ENCODE measurements at regions not wholly inside any gene's neighbourhood (a gene's known extent, or its start where the extent isn't known, plus 50 kb on each side); places are given as distances from the start of the nearest gene placed in this dataset.

DNA sequence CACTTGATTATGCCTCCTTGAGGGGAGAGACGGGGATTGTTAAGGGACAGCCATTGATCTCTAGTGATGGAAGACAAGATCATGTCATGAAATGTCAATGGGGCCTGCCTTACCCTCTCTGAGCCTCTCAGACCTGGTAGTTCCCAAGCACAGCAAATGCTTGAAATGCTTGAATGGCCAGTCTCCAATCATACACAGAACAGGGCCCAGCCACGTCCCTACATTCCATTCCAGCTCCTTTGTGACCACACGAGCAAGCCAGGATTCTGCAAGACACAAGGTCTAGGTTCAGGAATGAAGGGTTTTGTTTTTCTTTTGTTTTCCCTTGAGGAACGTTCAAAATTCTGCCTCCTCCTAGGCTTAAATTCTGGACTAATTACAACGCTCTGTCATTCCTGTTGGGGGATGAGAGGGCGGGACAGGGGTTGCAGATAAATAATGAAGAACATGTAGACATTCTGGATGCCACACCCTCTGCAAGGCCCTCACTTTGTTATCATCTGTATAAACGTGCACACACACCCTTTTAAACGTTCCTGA is 98.1 kb upstream of the YPEL5 start:
- 46% methylated on average over 8 of the region's 8 CpGs for WGBS
- Histone ChIP-seq H3K27ac (replicated peaks in 1 of 4) (no peak overlapping the region), H3K4me1 (no peaks in the 10 kb centered on the region), H3K9me3 (no peaks in the 10 kb centered on the region), H3K36me3 (no peaks in the 10 kb centered on the region), H3K27me3 (peaks cover 0 to 23% (median 0%) of the 10 kb centered on the region in 4 donors), H3K4me3 (no peak overlapping the region)
- peak; percentile 89 for DNase-seq (ENCODE audit: extremely low spot score)
- TF ChIP-seq EP300 (IDR thresholded peaks at IDR 0.05): no peak
- TF ChIP-seq POLR2A (IDR thresholded peaks at IDR 0.05; ENCODE audit: low read depth): no peak
- TF ChIP-seq POLR2AphosphoS5 (IDR thresholded peaks at IDR 0.05): no peak
- TF ChIP-seq, protein P1, sequence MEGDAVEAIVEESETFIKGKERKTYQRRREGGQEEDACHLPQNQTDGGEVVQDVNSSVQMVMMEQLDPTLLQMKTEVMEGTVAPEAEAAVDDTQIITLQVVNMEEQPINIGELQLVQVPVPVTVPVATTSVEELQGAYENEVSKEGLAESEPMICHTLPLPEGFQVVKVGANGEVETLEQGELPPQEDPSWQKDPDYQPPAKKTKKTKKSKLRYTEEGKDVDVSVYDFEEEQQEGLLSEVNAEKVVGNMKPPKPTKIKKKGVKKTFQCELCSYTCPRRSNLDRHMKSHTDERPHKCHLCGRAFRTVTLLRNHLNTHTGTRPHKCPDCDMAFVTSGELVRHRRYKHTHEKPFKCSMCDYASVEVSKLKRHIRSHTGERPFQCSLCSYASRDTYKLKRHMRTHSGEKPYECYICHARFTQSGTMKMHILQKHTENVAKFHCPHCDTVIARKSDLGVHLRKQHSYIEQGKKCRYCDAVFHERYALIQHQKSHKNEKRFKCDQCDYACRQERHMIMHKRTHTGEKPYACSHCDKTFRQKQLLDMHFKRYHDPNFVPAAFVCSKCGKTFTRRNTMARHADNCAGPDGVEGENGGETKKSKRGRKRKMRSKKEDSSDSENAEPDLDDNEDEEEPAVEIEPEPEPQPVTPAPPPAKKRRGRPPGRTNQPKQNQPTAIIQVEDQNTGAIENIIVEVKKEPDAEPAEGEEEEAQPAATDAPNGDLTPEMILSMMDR (IDR thresholded peaks at IDR 0.05): no peak
- intact Hi-C loops (cut with DNase I): no loop called here

DNA sequence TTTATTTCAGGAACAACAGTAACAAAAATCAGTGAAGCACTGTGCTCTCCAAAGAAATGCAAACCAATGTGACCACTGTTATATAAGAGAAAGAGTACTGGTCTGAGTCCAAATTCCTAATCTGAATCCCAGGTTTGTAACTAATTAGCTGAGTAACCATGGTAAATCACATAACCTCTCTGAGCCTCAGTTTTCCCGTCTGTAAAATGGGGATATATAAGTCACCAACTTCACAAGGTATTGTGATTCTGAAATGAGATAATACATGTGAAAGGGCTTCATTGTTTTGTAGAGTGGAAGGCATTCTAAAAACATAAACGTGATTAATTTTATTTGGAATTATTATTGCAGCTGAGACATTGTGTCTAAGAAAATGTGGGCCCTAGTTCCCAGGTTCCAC is 91.3 kb upstream of the YPEL5 start:
- no peaks in the 10 kb centered on the region for H3K9me3 ChIP-seq
- no peak for TF ChIP-seq POLR2A (IDR thresholded peaks at IDR 0.05; ENCODE audit: low read depth)
- TF ChIP-seq POLR2AphosphoS5 (IDR thresholded peaks at IDR 0.05): no peak
- no peak for TF ChIP-seq EP300 (IDR thresholded peaks at IDR 0.05)
- TF ChIP-seq, protein P1 (IDR thresholded peaks at IDR 0.05): no peak
- H3K27ac ChIP-seq (replicated peaks in 1 of 4): no peak overlapping the region
- DNase-seq (ENCODE audit: extremely low spot score): no peak
- peaks cover 0 to 9% (median 0%) of the 10 kb centered on the region in 4 donors for H3K27me3 ChIP-seq
- 64% methylated on average over 2 of the region's 2 CpGs for WGBS
- no peaks in the 10 kb centered on the region for H3K36me3 ChIP-seq
- intact Hi-C loops (cut with DNase I): no loop called here
- H3K4me1 ChIP-seq: no peaks in the 10 kb centered on the region
- H3K4me3 ChIP-seq: no peak overlapping the region

DNA sequence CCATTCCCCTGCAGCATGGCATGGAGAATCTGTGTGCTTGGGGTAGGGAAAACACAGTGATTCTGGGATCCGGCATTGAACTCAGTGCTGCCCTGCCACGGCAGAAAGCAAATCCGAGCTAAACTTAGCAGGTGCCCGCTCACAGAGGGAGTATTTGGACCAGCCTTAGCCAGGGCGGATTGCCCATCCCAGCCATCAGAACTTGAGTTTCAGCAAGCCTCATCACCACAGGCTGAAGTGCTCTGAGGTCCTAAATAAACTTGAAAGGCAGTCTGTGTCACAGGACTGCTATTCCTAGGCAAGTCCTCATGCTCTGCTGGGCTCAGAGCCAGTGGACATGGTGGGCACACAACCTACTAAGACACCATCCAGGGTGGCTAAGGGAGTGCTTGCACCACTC is 86.2 kb upstream of the YPEL5 start:
- TF ChIP-seq, protein P1 (IDR thresholded peaks at IDR 0.05): no peak
- TF ChIP-seq POLR2AphosphoS5 (IDR thresholded peaks at IDR 0.05): no peak
- TF ChIP-seq EP300 (IDR thresholded peaks at IDR 0.05): no peak
- TF ChIP-seq POLR2A (IDR thresholded peaks at IDR 0.05; ENCODE audit: low read depth): no peak
- Histone ChIP-seq H3K27me3 (peaks cover 0 to 6% (median 0%) of the 10 kb centered on the region in 4 donors), H3K4me1 (no peaks in the 10 kb centered on the region), H3K4me3 (no peak overlapping the region), H3K9me3 (peaks cover 0 to 15% (median 9%) of the 10 kb centered on the region in 4 donors), H3K36me3 (no peaks in the 10 kb centered on the region), H3K27ac (replicated peaks in 1 of 4) (no peak overlapping the region)
- 75% methylated on average over 3 of the region's 5 CpGs for WGBS
- no peak for DNase-seq (ENCODE audit: extremely low spot score)
- intact Hi-C loops (cut with DNase I): no loop called here

DNA sequence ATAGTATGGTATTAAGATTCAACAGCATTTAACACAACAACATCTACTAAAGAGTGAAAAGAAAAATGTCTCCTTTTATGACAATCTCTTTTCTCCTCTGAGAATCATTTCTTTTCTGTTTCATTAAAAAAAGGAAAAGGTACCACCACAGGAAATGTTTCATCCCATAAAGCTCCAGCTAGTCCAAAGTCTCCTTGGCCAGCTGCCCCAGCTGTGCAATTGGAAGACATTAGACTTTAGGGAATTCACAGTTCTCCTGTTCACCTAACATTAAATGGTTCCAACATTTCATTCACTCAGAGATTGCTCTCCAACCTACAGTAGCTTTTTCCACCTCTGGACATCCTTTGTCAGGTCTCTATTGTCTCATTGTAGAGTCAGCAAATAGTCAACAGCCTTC is 78.7 kb upstream of the YPEL5 start:
- DNase-seq (ENCODE audit: extremely low spot score): no peak
- no peaks in the 10 kb centered on the region for H3K4me1 ChIP-seq
- intact Hi-C loops (cut with DNase I): no loop called here
- TF ChIP-seq POLR2A (IDR thresholded peaks at IDR 0.05; ENCODE audit: low read depth): no peak
- TF ChIP-seq, protein P1 (IDR thresholded peaks at IDR 0.05): no peak
- TF ChIP-seq POLR2AphosphoS5 (IDR thresholded peaks at IDR 0.05): no peak
- TF ChIP-seq EP300 (IDR thresholded peaks at IDR 0.05): no peak
- H3K27ac ChIP-seq (replicated peaks in 1 of 4): no peak overlapping the region
- H3K36me3 ChIP-seq: no peaks in the 10 kb centered on the region
- H3K27me3 ChIP-seq: peaks cover 0 to 38% (median 0%) of the 10 kb centered on the region in 4 donors
- H3K9me3 ChIP-seq: peaks cover 0 to 25% (median 19%) of the 10 kb centered on the region in 4 donors
- no peak overlapping the region for H3K4me3 ChIP-seq

DNA sequence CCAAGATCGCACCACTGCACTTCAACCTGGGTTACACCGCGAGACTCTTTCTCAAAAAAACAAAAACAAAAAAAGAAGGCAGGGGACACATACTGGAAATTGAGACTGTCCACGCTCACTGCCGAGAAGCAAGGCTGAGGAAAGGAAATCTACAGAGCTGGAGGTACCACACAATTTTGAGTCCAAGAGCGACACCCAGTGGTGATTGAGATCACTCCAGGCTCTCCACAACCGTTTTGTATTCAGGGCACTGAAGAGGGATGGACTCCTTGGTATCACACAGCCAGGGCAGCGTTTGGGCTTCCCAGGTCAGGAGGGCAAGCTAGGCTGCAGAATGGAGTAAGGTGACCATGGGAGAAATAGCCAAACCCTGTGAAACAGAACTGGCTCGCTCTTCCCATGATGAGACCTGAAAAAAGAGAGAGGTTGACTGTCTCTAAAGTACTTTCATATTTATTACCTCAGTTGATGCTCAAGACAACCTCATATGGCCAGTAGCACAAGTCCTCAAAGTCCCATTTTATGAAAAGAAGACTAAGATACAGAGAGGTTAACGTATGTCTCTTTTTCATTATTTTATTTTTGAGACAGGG is 74.5 kb upstream of the YPEL5 start:
- TF ChIP-seq POLR2AphosphoS5 (IDR thresholded peaks at IDR 0.05): no peak
- TF ChIP-seq, protein P1 (IDR thresholded peaks at IDR 0.05): peak; percentile 38 to 66 (median 56)
- Histone ChIP-seq H3K36me3 (no peaks in the 10 kb centered on the region), H3K4me1 (no peaks in the 10 kb centered on the region), H3K27me3 (peaks cover 0 to 65% (median 0%) of the 10 kb centered on the region in 4 donors), H3K4me3 (no peak overlapping the region), H3K9me3 (no peaks in the 10 kb centered on the region), H3K27ac (replicated peaks in 1 of 4) (no peak overlapping the region)
- DNase-seq (ENCODE audit: extremely low spot score): no peak
- intact Hi-C loops (cut with DNase I): no loop called here
- 26% methylated on average over 10 of the region's 10 CpGs for WGBS

All from esophagus muscularis mucosa (tissue), 4 donors.